Neural progenitor cell (in vitro differentiated cells): ENCODE measurements at regions not wholly inside any gene's neighbourhood (a gene's known extent, or its start where the extent isn't known, plus 50 kb on each side); places are given as distances from the start of the nearest gene placed in this dataset.

ENCODE experiments used
- CTCF ChIP-seq: fragments of 200-600 bp; sonication (generic); IDR thresholded peaks from 2 replicates; pipeline ENCODE4 v1.5.1; 2017; ENCODE audit warnings: antibody characterized with exemption, mild to moderate bottlenecking
- EZH2 ChIP-seq: fragments of 200-600 bp; sonication (generic); IDR thresholded peaks from 2 replicates; pipeline ENCODE4 v1.6.1; 2017; ENCODE audit warnings: antibody characterized with exemption, mild to moderate bottlenecking, moderate library complexity
- EZH2phosphoT487 ChIP-seq: fragments of 200-600 bp; sonication (generic); IDR thresholded peaks from 2 replicates; pipeline ENCODE4 v1.6.1; 2017; ENCODE audit warnings: antibody characterized with exemption

GRCh38 chr6:137977206-137977605, 110.1 kb downstream of the TNFAIP3 start:
- TF ChIP-seq CTCF (no peak), EZH2 (no peak), EZH2phosphoT487 (no peak)
